Smooth muscle cell (in vitro differentiated cells): ENCODE measurements at regions not wholly inside any gene's neighbourhood (a gene's known extent, or its start where the extent isn't known, plus 50 kb on each side); places are given as distances from the start of the nearest gene placed in this dataset.

ENCODE experiments used
- DNase-seq: peaks from one replicate; lab custom pipeline; 2025; ENCODE audit not compliant: unreplicated experiment; lab: John Stamatoyannopoulos, UW
- H2AFZ ChIP-seq: fragments of 200-600 bp; sonication (generic); 2 replicates; pipeline ENCODE4 v1.6.0; 2016; ENCODE audit warnings: antibody characterized with exemption, low read depth, mild to moderate bottlenecking
- H3F3A ChIP-seq: fragments of 200-600 bp; sonication (generic); 2 replicates; pipeline ENCODE4 v1.6.0; 2017; ENCODE audit warnings: antibody characterized with exemption, low read depth
- H3K27ac ChIP-seq: fragments of 200-600 bp; sonication (generic); 2 replicates; pipeline ENCODE4 v1.5.1; 2016; ENCODE audit warnings: low read depth, mild to moderate bottlenecking
- H3K27me3 ChIP-seq: fragments of 200-600 bp; sonication (generic); 2 replicates; pipeline ENCODE4 v1.6.1; 2016; ENCODE audit warnings: low read depth, mild to moderate bottlenecking
- H3K36me3 ChIP-seq: fragments of 200-600 bp; sonication (generic); 2 replicates; pipeline ENCODE4 v1.5.1; 2016; ENCODE audit warnings: low read depth
- H3K4me1 ChIP-seq: fragments of 200-600 bp; sonication (generic); 2 replicates; pipeline ENCODE4 v1.5.1; 2016; ENCODE audit warnings: low read depth
- H3K4me2 ChIP-seq: fragments of 200-600 bp; sonication (generic); 2 replicates; pipeline ENCODE4 v1.6.0; 2016; ENCODE audit warnings: mild to moderate bottlenecking
- H3K4me3 ChIP-seq: fragments of 200-600 bp; sonication (generic); 2 replicates; pipeline ENCODE4 v1.5.1; 2016; ENCODE audit warnings: mild to moderate bottlenecking
- H3K79me2 ChIP-seq: fragments of 200-600 bp; sonication (generic); 2 replicates; pipeline ENCODE4 v1.6.0; 2016; ENCODE audit warnings: low read depth, mild to moderate bottlenecking
- H3K9ac ChIP-seq: fragments of 200-600 bp; sonication (generic); 2 replicates; pipeline ENCODE4 v1.6.0; 2016; ENCODE audit warnings: low read depth
- H3K9me3 ChIP-seq: fragments of 200-600 bp; sonication (generic); replicated peaks from 2 replicates; pipeline ENCODE4 v1.5.1; 2016; ENCODE audit warnings: low read depth
- H4K20me1 ChIP-seq: fragments of 200-600 bp; sonication (generic); 2 replicates; pipeline ENCODE4 v1.6.0; 2016; ENCODE audit warnings: low read depth
- CTCF ChIP-seq: fragments of 200-600 bp; sonication (generic); IDR thresholded peaks from 2 replicates; pipeline ENCODE4 v1.5.1; 2017; ENCODE audit warnings: borderline replicate concordance, mild to moderate bottlenecking, antibody characterized with exemption; ENCODE audit not compliant: insufficient read depth, poor library complexity, severe bottlenecking
- WGBS: methylation state at CpG from one replicate; pipeline ENCODE4 v1.1.7; 2016; ENCODE audit warnings: low lambda C conversion rate; 5-methylcytosine and 5-hydroxymethylcytosine counted together

DNA sequence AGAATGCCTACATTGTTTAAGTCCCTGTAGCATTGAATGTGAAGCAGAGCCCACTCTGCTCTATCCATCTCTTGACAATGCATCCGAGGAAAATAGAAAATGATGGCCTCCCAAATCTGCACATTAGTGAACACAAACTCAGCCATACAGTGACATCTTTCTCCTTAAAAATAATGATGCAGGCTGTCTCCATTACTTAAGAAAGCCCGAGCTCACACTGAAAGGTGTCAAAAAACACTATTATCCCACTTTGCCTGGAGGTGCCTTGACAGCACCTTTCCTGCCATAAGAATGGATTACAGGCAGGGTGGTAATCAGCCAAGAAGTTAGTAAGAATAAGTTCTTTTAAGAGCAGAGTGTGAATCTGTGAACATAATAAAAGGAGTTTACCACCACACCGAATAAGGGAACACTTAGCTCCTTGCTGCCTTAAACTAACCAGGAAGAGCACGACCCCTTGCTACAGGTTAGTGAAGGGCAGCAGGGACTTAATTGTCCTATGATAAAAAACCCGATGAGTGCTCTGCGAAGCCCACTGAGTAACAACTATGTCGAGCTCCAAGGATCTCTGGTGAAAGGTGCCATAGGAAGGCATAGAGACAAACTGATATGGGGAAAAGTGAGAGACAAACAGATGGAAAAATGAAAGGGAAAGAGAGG, 123.2 kb upstream of the TUSC7 start:
- Histone ChIP-seq H3K9ac (no peak overlapping the region), H3K9me3 (no peaks in the 10 kb centered on the region), H3F3A (no peaks in the 10 kb centered on the region), H3K4me3 (no peak overlapping the region), H3K4me1 (no peaks in the 10 kb centered on the region), H3K79me2 (no peaks in the 10 kb centered on the region), H3K27ac (no peak overlapping the region), H2AFZ (no peak overlapping the region), H3K36me3 (no peaks in the 10 kb centered on the region), H3K4me2 (no peak overlapping the region), H4K20me1 (no peaks in the 10 kb centered on the region), H3K27me3 (no peaks in the 10 kb centered on the region)
- no peak for DNase-seq
- no peak for TF ChIP-seq CTCF
- 80% methylated on average over 7 of the region's 7 CpGs for WGBS

DNA sequence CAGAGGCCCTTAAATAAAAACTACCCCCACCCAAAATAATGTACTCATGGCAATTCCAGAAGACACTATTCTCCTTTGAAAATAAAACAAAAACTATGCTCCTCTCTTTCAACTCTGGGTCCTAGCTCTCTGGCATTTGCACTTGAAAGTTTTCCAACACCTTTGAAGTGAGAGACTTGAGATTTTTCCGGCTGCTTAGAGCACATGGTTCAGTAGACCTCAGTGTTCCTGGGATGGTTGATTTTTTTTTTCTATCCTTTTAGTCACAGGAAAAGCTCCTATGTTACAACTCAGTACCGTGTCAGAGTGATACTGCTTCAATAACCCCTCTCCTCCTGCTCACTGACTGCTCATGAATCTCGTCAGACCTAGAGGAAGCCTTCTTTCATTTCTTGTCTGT, 118.3 kb upstream of the TUSC7 start:
- no peak for TF ChIP-seq CTCF
- no peaks in the 10 kb centered on the region for H4K20me1 ChIP-seq
- H3K79me2 ChIP-seq, result no peaks in the 10 kb centered on the region
- no peak overlapping the region for H3K9ac ChIP-seq
- no peak overlapping the region for H3K4me2 ChIP-seq
- H3K4me3 ChIP-seq, result no peak overlapping the region
- H3K4me1 ChIP-seq, result no peaks in the 10 kb centered on the region
- H3F3A ChIP-seq, result no peaks in the 10 kb centered on the region
- H3K36me3 ChIP-seq, result no peaks in the 10 kb centered on the region
- no peak overlapping the region for H2AFZ ChIP-seq
- H3K9me3 ChIP-seq, result no peaks in the 10 kb centered on the region
- WGBS, result 74% methylated on average over 3 of the region's 3 CpGs
- no peak overlapping the region for H3K27ac ChIP-seq
- H3K27me3 ChIP-seq, result no peaks in the 10 kb centered on the region
- DNase-seq, result no peak

- H3K9ac ChIP-seq, result no peak overlapping the region
- TF ChIP-seq CTCF, result no peak
- no peaks in the 10 kb centered on the region for H3K27me3 ChIP-seq
- no peaks in the 10 kb centered on the region for H3K79me2 ChIP-seq
- H3K4me2 ChIP-seq, result no peak overlapping the region
- H3F3A ChIP-seq, result no peaks in the 10 kb centered on the region
- no peaks in the 10 kb centered on the region for H3K9me3 ChIP-seq
- no peaks in the 10 kb centered on the region for H4K20me1 ChIP-seq
- no peaks in the 10 kb centered on the region for H3K36me3 ChIP-seq
- no peak for DNase-seq
- WGBS, result 98% methylated on average over 2 of the region's 2 CpGs
- no peak overlapping the region for H3K4me3 ChIP-seq
- H3K27ac ChIP-seq, result no peak overlapping the region
- H3K4me1 ChIP-seq, result no peaks in the 10 kb centered on the region
- H2AFZ ChIP-seq, result no peak overlapping the region
These were observed 108.4 kb upstream of the TUSC7 start for GRCh38 chr3:116601206-116601605.

DNA sequence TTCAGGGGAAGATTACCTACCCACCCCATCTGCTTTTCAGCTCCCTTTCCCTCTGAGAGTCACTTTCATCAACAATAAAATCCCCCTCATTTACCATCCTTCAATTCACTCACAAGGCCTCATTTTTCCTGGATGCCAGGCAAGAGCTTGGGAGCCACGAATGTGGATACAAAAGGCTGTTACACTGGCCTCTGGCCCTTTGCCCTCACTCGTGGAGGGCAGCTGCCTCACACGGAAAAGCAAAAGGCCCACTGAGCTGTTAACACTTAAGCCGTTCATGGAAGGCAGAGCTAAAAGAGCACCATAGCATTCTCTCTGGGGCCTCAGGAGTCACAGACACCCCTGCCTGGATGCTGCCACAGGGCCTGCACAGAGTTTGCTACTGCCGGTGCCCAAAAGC, 102.4 kb upstream of the TUSC7 start:
- no peak overlapping the region for H3K27ac ChIP-seq
- no peaks in the 10 kb centered on the region for H3K36me3 ChIP-seq
- no peak overlapping the region for H3K4me2 ChIP-seq
- peaks cover 2% of the 10 kb centered on the region for H3K27me3 ChIP-seq
- H3F3A ChIP-seq, result no peaks in the 10 kb centered on the region
- 72% methylated on average over 5 of the region's 5 CpGs for WGBS
- H3K9ac ChIP-seq, result no peak overlapping the region
- H4K20me1 ChIP-seq, result no peaks in the 10 kb centered on the region
- no peak overlapping the region for H3K4me3 ChIP-seq
- H3K4me1 ChIP-seq, result no peaks in the 10 kb centered on the region
- no peaks in the 10 kb centered on the region for H3K79me2 ChIP-seq
- no peaks in the 10 kb centered on the region for H3K9me3 ChIP-seq
- DNase-seq, result no peak
- no peak overlapping the region for H2AFZ ChIP-seq
- TF ChIP-seq CTCF, result no peak
